Central memory CD4-positive, alpha-beta T cell (primary cell): ENCODE measurements at regions not wholly inside any gene's neighbourhood (a gene's known extent, or its start where the extent isn't known, plus 50 kb on each side); places are given as distances from the start of the nearest gene placed in this dataset.
A peak's percentile ranks its signal among the peaks of the same experiment; 100 is the strongest.

Source experiments
- DNase-seq: peaks from one replicate; pipeline ENCODE4 v3.0.0; 2022

GRCh38 chr21:41048623-41049022 is 119.3 kb upstream of the BACE2 start:
- DNase-seq: no peak

GRCh38 chr21:41052820-41053555 is 115.0 kb upstream of the BACE2 start:
- DNase-seq: no peak

DNA sequence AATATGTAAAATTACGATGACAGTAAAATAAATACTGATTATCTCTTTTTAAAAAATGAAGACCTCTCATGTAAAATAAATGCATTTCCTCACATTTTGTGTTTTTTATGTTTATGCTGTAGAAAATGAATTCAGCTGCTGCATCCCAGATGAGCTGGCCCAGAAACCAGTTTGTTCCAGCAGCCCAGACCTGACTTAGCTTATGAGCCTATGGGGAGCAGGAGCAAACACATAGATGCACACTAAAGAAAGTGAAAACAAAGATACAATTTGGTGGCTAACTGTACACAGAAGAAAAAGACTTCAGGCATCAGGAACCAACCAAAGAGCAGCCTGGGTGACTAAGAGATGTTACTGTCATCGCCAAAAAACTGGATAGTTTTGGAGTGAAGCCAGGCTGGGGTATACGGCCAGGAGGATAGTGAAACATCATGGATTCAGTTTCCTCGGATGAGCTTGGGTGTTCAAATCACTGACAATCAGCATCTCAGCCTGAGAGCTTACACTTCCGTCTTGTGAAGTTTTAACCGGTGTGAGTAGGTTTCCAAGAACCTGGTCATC is 113.9 kb upstream of the BACE2 start:
- no peak for DNase-seq

DNA sequence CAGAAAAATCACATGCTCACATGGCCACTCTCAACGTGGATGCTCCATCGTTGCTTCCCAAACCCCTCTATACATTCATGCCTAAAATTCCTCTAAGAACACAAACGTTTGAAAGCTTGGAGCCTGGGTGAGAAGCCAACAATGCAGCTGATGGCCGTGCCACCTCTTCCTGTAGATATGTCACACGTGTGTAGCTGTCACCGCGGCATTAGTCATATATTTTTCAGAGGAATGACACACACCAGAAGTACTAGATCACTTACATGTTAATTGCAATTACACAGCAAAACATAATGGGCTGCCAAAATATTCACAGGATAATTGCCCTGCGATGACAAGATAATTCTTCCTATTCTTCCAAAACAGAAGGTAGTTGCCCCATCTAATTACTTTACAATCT is 112.7 kb upstream of the BACE2 start:
- no peak for DNase-seq

GRCh38 chr21:41059871-41060270 is 108.1 kb upstream of the BACE2 start:
- no peak for DNase-seq

GRCh38 chr21:41061701-41062100 is 106.3 kb upstream of the BACE2 start:
- DNase-seq: no peak

DNA sequence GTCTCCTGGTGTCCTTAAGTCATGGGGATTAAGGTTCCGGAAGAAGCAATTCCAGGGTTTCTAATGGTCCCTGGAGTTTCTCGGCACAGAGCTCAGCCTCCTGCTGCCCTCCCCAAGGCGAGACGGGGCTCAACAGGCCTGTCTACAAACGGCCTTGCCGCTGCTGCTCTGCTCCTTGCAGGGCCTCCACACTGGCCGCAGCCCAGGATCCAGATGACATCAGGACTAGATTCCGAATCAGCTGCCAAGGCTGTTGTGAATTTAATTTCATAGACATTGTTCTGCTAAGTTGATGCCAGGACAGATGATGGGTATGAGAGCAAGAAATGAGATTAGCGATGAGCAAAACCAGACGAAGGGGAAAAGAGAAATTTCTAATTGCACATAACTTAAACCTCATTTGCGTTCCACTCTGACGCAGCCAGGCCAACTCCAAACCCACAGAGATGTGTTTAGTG is 103.6 kb upstream of the BACE2 start:
- no peak for DNase-seq

GRCh38 chr21:41064951-41065350 is 103.0 kb upstream of the BACE2 start:
- no peak for DNase-seq

DNA sequence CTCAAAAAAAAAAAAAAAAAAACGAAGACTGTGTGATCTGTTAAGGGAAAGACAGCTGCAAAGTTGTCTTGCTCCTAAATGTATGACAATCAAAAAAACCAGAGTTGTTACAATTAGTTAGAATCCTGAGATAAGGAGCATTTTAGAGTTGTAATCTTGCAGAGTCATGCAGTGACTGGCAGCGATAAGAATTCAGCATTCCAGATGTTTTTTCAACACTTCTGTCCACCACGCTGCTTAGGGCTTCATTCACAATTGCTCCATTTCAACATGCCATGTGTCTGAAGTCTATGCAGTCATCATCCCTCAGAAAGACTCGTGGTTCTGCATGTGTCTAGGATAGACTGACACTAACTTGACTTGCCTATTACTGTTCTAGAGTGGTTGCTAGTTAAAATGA is 102.4 kb upstream of the BACE2 start:
- DNase-seq: no peak

DNA sequence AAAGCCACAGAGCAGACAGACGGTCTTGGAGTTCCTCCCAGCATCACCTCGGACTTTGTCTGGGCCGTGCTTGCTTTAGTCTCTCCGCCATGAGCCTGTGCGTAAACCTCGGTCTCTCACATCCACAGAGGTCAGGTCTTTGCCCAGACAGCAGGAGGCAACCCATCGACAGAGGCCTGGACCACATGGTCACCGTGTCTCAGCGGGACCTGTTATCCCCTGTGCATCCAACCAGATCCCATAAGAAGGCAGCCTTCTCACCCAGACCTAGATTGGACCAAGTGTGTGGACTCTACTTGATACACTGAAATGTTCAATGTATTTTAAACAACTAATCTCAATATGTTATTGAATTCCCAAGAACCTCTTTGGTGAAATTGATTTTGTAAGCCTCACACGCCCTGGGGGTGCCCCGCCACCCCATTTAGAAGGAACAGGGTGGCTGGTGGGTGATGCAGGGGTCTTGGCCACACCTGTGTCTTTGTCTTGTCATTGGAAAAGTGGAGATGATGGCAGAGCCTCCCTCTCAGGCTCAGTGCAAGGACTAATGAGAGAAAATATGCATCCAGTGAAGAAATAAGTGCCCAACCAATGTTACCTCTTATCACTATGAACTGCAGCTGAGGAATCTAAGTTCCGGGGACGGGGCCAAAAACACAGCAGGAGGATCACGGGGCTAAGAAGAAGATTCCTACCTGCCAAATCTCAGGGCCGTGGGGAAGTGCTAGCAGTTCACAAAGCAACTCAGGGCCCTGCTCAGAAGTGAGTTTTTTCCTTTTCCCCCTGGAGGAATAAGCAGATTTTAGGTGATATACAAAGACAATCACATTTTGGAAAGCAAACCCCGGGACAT is 101.6 kb upstream of the BACE2 start:
- no peak for DNase-seq

GRCh38 chr21:41067709-41068108 is 100.3 kb upstream of the BACE2 start:
- no peak for DNase-seq

- no peak for DNase-seq
Measured at GRCh38 chr21:41068496-41068895, 99.5 kb upstream of the BACE2 start.

DNA sequence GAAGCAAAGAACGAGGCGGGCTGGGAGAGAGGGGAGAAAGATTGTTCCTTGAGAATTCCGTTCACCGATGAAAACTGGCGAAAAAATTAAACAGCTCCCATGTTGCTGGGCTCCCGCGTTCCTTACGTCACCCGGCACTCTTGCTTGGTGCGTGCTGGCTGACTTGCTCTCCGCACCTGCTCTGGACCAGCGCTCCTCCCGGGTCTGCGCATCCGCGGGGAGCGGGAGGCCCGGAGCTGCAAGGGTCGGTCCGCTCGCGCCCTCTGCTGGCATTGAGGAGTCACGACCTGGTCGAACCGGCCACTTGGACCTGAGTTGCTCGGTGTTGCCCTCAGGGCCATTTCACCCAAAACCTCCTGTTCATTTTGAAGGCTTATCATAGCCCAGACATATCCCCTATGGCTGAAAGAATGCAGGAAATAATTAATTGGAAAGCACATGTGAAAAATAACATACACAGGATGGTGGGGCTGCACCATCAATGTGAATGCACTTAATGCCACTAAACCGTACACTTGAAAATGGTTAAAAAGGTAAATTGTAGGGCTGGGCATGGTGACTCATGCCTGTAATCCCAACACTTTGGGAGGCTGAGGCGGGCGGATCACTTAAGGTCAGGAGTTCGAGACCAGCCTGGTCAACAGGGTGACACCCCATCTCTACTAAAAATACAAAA is 98.9 kb upstream of the BACE2 start:
- peak; percentile 10 for DNase-seq

DNA sequence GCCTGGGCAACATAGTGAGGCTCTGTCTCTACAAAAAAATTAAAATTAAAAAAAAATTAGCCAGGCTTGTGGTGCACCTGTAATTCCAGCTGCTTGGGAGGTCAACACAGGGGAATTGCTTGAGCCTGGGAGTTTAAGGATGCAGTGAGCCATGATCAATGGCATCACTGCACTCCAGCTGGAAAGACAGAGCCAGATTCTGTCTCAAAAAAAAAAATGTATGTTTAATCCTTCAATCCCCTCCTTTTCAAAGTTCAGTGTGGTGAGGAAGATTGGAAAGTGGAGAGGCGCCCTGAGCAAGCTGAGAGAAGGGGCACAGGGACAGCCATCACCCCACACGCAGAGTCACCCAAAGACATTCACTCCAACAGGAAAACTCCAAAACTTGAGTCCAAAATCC is 97.7 kb upstream of the BACE2 start:
- DNase-seq: no peak

DNA sequence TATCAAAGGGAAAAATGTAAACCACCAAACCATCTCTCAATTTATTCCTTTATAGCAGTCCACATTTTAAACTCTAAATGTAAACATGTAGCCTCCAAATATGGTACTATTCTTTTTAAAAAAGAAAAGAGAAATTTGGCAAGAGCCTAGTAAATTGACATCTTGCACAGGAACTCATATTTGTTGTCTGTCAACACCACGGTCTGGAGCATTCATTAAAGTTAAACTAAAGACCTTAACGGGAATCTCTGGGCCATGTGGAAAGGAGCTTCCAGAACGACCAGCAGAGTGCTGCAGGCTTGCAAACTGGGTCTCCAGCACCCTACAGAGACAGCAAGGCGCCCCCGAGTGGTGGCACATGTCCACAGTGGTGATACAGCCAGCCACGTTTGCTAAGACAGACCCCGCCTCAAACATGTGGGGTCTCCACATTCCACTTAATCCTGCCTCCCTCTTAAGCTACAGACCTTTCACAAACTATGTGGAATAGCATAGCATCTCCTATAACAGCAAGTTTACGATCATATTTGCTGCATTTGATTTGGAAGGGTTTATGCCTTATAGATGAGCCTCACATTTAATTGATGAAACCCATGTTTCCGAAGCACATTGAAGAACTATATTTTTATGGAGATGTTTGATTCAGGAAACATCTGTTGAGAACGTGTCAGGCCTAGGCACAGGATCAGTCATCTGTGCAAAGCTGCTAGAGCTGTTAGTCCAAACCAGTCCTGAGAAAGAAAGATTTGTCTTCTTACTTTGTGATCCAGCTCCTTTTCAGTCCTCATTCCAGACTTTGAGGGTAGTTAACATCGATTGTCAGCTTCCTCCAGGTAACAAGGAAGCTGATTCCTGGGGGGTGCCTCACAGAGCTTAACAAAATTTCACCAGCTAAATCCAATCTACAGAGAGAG is 96.4 kb upstream of the BACE2 start:
- DNase-seq: no peak

GRCh38 chr21:41073558-41073957 is 94.4 kb upstream of the BACE2 start:
- DNase-seq: no peak

DNA sequence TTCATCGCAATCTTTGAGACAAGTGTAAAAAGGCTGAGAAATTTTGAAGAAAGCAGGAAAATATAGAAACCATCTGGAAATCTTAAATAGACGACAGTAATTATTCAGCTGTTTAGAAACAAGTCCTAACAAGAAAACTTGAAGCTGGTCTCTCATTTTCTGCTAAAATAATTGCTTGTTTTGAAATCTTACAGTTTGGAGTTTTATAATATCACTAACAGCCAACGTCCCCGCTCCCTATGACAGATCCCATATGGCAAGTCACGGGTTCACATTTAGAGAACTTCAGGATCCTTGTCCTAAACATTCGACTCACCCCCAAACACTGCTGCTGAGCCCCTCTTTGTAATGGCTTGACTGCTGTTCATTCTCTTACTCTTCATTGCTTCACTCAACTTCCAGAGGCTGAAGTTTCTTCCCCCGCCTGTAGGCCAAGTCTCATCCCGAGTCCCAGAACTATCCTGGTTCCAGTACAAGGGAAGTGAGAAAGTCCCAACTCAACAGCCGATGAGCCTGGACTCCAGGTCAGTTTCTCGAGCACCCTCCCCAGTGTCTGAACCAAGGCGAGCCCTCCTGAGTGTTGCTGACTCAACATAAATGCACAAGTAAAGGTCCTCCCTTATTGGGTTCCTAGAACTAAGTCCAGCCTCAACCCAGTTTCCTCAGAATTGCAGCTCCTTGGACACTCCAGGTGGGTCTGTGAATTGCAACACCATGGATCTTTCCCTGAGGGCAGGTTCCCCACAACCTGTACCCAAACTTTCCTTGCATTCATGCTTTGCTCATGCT is 93.4 kb upstream of the BACE2 start:
- DNase-seq: no peak

GRCh38 chr21:41075656-41076055 is 92.3 kb upstream of the BACE2 start:
- DNase-seq: no peak

DNA sequence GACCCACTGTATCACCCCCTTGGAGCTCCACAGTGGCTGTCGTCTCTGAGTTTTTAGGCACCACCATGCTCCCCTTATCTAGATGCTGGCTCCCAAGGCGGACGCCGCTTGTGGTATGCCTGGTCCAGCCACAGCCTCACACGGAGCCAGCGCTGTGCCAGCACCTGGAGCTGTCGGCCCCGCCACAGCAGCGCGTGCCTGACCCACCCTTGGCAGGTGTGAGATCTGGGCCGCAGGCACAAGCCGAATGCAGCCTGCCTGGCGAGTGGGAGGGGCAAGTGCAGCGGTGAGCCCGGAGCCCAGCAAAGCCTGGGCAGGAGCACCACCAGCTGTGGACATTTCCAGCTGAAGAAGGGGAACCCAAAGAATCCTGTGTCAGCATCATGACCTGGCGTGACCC is 91.9 kb upstream of the BACE2 start:
- DNase-seq: no peak

DNA sequence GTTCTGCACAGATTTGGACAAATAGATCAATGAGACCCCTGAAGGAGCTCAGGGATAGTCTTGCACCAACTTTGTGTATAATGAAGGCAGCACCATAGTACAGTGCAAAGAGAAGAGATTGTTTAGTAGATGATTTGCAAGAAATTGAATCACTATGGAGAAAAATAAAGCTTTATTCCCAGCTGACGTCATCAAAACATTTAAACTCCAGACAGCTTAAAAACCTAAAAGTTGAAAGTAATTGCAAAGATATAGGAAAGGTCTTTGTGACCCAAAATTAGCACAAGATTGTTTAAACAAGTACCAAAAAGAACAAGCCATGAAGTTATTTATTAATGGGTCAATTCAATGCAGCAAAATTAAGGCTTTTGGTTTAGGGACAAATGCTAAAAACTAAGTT is 88.8 kb upstream of the BACE2 start:
- DNase-seq: no peak

DNA sequence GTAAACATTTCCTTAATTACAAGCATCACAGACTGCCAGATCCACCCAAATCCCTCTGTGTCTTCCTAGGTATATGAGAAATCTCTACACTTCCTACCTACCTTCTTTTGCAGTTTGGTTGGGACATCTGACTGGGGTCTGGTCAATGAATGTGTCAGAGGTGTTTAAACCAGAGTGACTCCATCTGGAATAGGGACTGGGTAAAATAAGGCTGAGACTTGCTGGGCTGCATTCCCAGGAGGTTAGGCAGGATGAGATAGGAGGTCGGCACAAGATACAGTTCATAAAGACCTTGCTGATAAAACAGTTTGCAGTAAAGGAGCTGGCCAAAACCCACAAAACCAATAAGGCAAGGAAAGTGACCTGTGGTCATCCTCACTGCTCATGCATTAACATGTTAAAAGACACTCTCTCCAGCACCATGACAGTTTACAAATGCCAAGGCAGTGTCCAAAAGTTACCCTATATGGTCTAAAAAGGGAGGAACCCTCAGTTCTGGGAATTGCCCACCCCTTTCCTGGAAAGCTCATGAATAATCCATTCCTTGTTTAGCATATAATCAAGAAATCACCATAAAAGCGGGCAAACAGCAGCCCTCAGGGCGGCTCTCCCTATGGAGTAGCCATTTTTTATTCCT is 87.4 kb upstream of the BACE2 start:
- DNase-seq: no peak
